Iris pigment epithelial cell (primary cell): ENCODE measurements at regions not wholly inside any gene's neighbourhood (a gene's known extent, or its start where the extent isn't known, plus 50 kb on each side); places are given as distances from the start of the nearest gene placed in this dataset.
A peak's percentile ranks its signal among the peaks of the same experiment; 100 is the strongest.

Source experiments
- DNase-seq: peaks from one replicate; pipeline ENCODE4 v3.0.0-alpha.2; 2011; ENCODE audit warnings: low read depth

DNA sequence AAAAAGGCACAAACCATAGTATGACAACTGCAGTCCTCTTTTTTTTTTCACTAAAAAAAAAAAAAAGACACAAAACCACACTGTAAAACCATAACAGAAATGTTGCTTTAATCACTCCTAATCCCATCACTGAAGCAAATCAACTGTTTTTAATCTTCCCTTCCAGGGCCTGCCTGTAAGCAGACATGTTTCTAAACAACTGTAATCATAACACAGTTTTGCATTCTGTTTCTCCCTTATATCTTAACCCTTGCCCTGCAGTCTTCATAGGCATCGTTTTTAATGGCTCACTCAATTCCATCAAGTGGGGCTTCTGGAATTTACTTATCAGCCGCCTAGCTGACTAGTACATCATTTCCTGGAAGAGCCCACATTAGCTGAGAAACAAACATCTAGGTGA lies 111.0 kb upstream of the SLC25A48 start:
- DNase-seq: no peak

DNA sequence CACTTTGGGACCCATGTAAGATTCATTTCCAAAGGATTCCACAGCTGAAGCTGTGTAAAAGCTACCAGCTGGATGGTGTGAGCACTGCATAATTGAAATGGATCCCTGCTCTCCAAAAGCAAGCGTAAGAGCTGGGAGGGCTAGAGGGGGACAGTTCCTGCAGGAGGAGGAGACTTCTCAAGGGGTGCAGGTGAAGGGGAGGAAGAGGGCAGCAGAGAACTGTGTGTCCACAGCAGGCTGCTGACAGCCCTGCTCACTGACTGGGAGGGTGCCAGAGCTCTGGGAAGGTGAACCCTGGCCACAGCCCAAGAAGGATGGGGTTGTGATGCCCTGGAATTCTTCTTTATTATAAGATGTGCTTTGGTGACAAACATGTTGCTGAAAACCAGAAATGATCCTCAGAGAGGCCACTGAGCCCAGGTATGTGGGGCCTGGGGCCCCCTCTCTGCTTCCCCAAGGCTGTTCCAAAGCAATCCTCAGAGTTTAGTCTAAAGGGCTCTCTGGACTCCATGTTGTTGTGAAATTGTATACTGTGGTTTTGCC lies 112.8 kb upstream of the SLC25A48 start:
- no peak for DNase-seq

DNA sequence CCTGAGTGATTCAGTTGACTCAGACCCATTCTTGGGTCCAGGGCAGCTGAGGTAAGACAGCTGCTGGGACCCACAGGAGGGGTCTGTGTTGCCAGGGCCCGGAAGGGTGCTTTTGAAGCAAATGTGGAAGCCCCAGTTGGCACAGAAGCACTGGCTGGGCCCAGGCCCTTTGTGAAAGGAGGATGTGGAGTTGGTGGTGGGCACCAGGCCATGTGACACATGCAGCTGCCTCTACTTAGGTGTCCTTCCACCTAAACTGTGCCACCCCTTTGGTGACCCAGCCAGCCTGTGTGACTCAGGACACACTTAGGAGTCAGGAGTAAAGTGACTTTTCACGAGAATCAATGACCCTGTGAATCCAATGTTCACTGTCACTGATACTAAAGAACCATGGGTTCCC lies 114.3 kb upstream of the SLC25A48 start:
- DNase-seq: no peak

DNA sequence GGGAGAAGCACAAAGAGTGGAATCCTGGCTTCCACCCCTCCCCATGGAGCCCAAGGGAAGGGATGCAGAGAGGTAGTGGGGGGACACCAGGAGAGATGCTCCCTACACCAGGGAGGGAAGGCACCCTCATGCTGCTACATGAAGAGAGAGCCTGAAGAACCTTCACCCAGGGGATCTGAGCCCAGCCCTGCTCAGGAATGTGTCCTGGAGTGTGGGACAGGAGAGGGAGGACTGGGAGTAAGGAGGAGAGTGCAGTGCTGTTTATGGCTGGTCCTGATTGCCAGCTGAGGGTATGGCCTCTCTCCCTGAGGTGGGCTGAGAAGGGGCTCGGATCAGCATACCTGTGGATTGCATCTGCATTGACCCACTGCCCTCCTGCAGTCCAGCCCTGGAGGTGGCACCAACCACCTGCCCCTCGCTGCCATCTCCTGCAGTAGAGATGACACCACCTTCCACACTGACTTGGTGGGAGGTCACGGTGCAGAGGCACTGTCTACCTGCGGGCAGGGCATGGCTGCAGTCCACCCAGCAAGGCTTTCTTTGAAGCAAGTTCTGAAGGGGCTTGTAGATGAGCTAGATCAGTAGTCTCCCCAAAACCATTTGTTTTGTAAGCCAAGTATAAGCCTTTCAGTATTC lies 114.9 kb upstream of the SLC25A48 start:
- DNase-seq: no peak

DNA sequence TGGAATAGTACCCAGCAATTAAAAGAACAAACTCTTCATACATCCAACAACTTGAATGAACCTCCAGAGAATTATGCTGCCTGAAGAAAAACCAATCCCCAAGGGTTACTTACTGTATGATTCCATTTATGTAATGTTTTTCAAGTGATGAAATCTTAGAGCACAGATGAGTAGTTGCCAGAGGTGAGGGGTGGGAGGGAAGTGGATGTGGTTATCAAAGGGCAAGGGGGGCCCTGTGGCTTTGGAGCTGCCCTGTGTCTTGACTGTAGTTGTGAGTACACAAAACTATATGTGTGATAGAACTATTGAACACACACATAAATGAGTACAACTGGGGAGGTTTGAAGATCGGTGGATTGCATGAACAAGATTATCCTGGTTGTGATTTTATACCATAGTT lies 115.8 kb upstream of the SLC25A48 start:
- no peak for DNase-seq

GRCh38 chr5:135718151-135718550 lies 116.3 kb upstream of the SLC25A48 start:
- DNase-seq: peak; percentile 49

GRCh38 chr5:135715267-135716055 lies 119.0 kb upstream of the SLC25A48 start:
- DNase-seq: no peak

- no peak for DNase-seq
These were observed 120.2 kb upstream of the SLC25A48 start for GRCh38 chr5:135714126-135714894.

- no peak for DNase-seq
These were observed 121.1 kb upstream of the SLC25A48 start for GRCh38 chr5:135713161-135713915.

- no peak for DNase-seq
These were observed 122.6 kb upstream of the SLC25A48 start for GRCh38 chr5:135711911-135712310.

GRCh38 chr5:135710045-135710675 lies 124.3 kb upstream of the SLC25A48 start:
- no peak for DNase-seq

- DNase-seq: no peak
These were observed 125.3 kb upstream of the SLC25A48 start for GRCh38 chr5:135709208-135709575.

- DNase-seq: no peak
These were observed 125.8 kb upstream of the SLC25A48 start for GRCh38 chr5:135708481-135709207.

GRCh38 chr5:135707302-135707701 lies 127.2 kb upstream of the SLC25A48 start:
- no peak for DNase-seq

GRCh38 chr5:135706893-135707292 lies 127.6 kb upstream of the SLC25A48 start:
- DNase-seq: no peak

GRCh38 chr5:135706474-135706873 lies 127.7 kb upstream of the CXCL14 start:
- DNase-seq: no peak

- DNase-seq: no peak
These were observed 127.2 kb upstream of the CXCL14 start for GRCh38 chr5:135705941-135706466.

- DNase-seq: no peak
These were observed 126.4 kb upstream of the CXCL14 start for GRCh38 chr5:135705141-135705631.

GRCh38 chr5:135704616-135705015 lies 125.8 kb upstream of the CXCL14 start:
- no peak for DNase-seq

GRCh38 chr5:135703016-135703550 lies 124.3 kb upstream of the CXCL14 start:
- no peak for DNase-seq
